CD8-positive, alpha-beta memory T cell (primary cell): ENCODE measurements at regions not wholly inside any gene's neighbourhood (a gene's known extent, or its start where the extent isn't known, plus 50 kb on each side); places are given as distances from the start of the nearest gene placed in this dataset.

Experiments
- CTCF ChIA-PET: fragments of 350-600 bp; sonication (Branson Sonifier 250); formaldehyde crosslinking; loops from one replicate; lab custom pipeline; 2021; ENCODE audit warnings: antibody characterized with exemption; lab: Charles Lee
- POLR2A ChIA-PET: fragments of 350-600 bp; sonication (Branson Sonifier 250); formaldehyde crosslinking; loops from one replicate; lab custom pipeline; 2021; ENCODE audit warnings: antibody characterized with exemption; lab: Charles Lee
- DNase-seq, 5 donors: peaks; one replicate each; pipeline versions ENCODE4 v3.0.0 to v3.0.0-alpha.2; 2020 to 2022; ENCODE audit warnings: mixed read lengths in 1 of 5
- H3K27ac ChIP-seq: one replicate; pipeline ENCODE4 v1.7.0; 2013; ENCODE audit warnings: low read depth, mild to moderate bottlenecking, low read length, moderate library complexity
- H3K27me3 ChIP-seq: 2 replicates; pipeline ENCODE4 v1.7.0; 2013; ENCODE audit warnings: low read length, mild to moderate bottlenecking; ENCODE audit not compliant: insufficient read depth, poor library complexity, severe bottlenecking
- H3K36me3 ChIP-seq: 2 replicates; pipeline ENCODE4 v1.7.0; 2013; ENCODE audit warnings: mild to moderate bottlenecking, low read length, moderate library complexity; ENCODE audit not compliant: insufficient read depth
- H3K4me1 ChIP-seq: 2 replicates; pipeline ENCODE4 v1.7.0; 2013; ENCODE audit warnings: mild to moderate bottlenecking, low read length, moderate library complexity; ENCODE audit not compliant: insufficient read depth
- H3K4me3 ChIP-seq: 2 replicates; pipeline ENCODE4 v1.7.0; 2013; ENCODE audit warnings: mild to moderate bottlenecking, low read length
- H3K9me3 ChIP-seq: 2 replicates; pipeline ENCODE4 v1.7.0; 2013; ENCODE audit warnings: mild to moderate bottlenecking, low read length
- H3K27ac Mint-ChIP-seq, 8 donors: one replicate each; pipeline ENCODE4 v1.8.0; 2020 to 2021; ENCODE audit warnings: mixed read lengths in 8 of 8, mild to moderate bottlenecking in 6 of 8, inconsistent platforms in 3 of 8, moderate library complexity in 3 of 8
- H3K27me3 Mint-ChIP-seq, 2 donors: one replicate each; pipeline ENCODE4 v1.8.0; 2020 to 2021; ENCODE audit warnings: mixed read lengths in 2 of 2, mild to moderate bottlenecking in 1 of 2, moderate library complexity in 1 of 2
- H3K36me3 Mint-ChIP-seq, 3 donors: one replicate each; pipeline ENCODE4 v1.8.0; 2020 to 2021; ENCODE audit warnings: mixed read lengths in 3 of 3, inconsistent platforms in 1 of 3, mild to moderate bottlenecking in 1 of 3
- H3K4me1 Mint-ChIP-seq, 3 donors: one replicate each; pipeline ENCODE4 v1.8.0; 2020 to 2021; ENCODE audit warnings: mixed read lengths in 3 of 3, inconsistent platforms in 1 of 3, mild to moderate bottlenecking in 1 of 3
- H3K4me3 Mint-ChIP-seq, 7 donors: one replicate each; pipeline ENCODE4 v1.8.0; 2020 to 2021; ENCODE audit warnings: mixed read lengths in 7 of 7, mild to moderate bottlenecking in 6 of 7, moderate library complexity in 4 of 7, inconsistent platforms in 2 of 7
- H3K9me3 Mint-ChIP-seq, 5 donors: one replicate each; pipeline ENCODE4 v1.8.0; 2020 to 2022; ENCODE audit warnings: mixed read lengths in 5 of 5, mild to moderate bottlenecking in 3 of 5, moderate library complexity in 2 of 5, inconsistent platforms in 1 of 5

DNA sequence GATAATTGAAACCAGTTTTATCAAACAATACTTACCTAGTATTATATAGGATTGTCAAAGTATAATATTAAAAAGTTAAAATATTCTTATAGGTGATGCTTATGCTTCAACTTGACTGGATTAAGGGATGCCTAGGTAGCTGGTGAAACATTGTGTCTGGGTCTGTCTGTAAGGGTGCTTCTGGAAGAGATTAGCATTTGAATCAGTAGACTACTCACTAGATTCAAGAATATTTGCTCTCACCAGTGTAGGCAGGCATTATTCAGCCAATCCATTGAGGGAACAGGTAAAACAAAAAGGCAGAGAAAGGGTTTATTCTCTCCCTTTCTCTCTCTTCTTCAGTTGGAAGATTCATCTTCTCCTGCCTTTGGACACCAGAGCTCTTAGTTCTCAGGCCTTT lies 486.8 kb upstream of the GOLIM4 start:
- H3K4me3 Mint-ChIP-seq, result no peak overlapping the region
- no peaks in the 10 kb centered on the region for H3K27me3 Mint-ChIP-seq
- H3K4me1 ChIP-seq, result no peaks in the 10 kb centered on the region
- CTCF ChIA-PET, result no interaction called here
- DNase-seq, result no peak
- H3K9me3 ChIP-seq, result no peaks in the 10 kb centered on the region
- no peaks in the 10 kb centered on the region for H3K27me3 ChIP-seq
- H3K9me3 Mint-ChIP-seq, result peaks cover 0 to 12% (median 1%) of the 10 kb centered on the region in 5 donors
- H3K36me3 Mint-ChIP-seq, result no peaks in the 10 kb centered on the region
- H3K27ac Mint-ChIP-seq, result no peak overlapping the region
- H3K36me3 ChIP-seq, result no peaks in the 10 kb centered on the region
- POLR2A ChIA-PET, result no interaction called here
- no peaks in the 10 kb centered on the region for H3K4me1 Mint-ChIP-seq
- H3K4me3 ChIP-seq, result no peak overlapping the region
- H3K27ac ChIP-seq, result no peak overlapping the region

DNA sequence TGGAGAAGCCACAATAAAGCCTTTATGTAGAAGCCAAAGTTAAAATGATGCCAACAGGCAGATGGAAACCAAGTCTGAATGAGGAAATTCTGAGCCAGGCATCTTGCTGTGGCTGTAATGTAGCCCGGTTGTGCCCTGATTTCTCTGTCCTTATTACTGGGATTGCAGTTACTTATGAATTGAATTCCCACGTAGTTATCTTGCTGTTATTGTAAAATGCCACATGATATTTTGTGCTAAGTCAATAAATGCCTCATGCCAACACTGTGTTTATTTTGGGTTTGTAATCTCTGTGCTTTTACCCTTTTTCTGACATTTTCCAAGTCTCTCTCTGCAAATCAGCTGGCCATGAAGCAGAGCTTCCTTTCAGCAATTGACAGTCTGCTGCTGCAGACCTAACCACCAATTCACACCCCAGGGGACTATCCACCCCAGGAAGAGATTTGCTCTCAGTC lies 486.1 kb upstream of the GOLIM4 start:
- Histone ChIP-seq H3K4me1 (no peaks in the 10 kb centered on the region), H3K27ac (no peak overlapping the region), H3K4me3 (no peak overlapping the region), H3K36me3 (no peaks in the 10 kb centered on the region), H3K9me3 (no peaks in the 10 kb centered on the region), H3K27me3 (no peaks in the 10 kb centered on the region)
- Mint-ChIP-seq H3K36me3 (no peaks in the 10 kb centered on the region), H3K27ac (no peak overlapping the region), H3K9me3 (peaks cover 0 to 15% (median 0%) of the 10 kb centered on the region in 5 donors), H3K4me3 (no peak overlapping the region), H3K4me1 (no peaks in the 10 kb centered on the region), H3K27me3 (no peaks in the 10 kb centered on the region)
- ChIA-PET CTCF (no interaction called here), POLR2A (no interaction called here)
- no peak for DNase-seq

DNA sequence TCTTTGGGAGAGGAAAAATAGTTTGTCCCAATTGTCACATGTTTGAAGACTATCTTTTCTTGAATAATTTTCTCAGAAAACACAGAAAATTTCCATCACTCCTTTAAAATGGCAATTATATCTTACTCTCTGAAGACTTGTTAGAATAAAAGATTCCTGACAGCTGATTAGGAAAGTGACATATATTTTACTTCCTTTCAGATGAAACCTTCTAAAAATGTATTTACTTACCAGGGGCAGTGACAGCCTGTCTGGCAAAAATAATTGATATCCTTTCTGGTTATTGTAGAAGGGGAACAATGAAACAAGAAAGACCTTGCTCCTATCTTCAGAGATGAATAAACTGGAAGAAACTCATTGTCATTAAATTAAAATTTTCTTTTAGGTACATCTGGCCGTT lies 483.3 kb upstream of the GOLIM4 start:
- Histone ChIP-seq H3K9me3 (no peaks in the 10 kb centered on the region), H3K36me3 (no peaks in the 10 kb centered on the region), H3K27me3 (no peaks in the 10 kb centered on the region), H3K27ac (no peak overlapping the region), H3K4me3 (no peak overlapping the region), H3K4me1 (no peaks in the 10 kb centered on the region)
- ChIA-PET CTCF (no interaction called here), POLR2A (no interaction called here)
- H3K27ac Mint-ChIP-seq, result no peak overlapping the region
- H3K36me3 Mint-ChIP-seq, result no peaks in the 10 kb centered on the region
- no peak for DNase-seq
- H3K4me1 Mint-ChIP-seq, result no peaks in the 10 kb centered on the region
- H3K4me3 Mint-ChIP-seq, result no peak overlapping the region
- peaks cover 0 to 12% (median under 1%) of the 10 kb centered on the region in 5 donors for H3K9me3 Mint-ChIP-seq
- H3K27me3 Mint-ChIP-seq, result no peaks in the 10 kb centered on the region

DNA sequence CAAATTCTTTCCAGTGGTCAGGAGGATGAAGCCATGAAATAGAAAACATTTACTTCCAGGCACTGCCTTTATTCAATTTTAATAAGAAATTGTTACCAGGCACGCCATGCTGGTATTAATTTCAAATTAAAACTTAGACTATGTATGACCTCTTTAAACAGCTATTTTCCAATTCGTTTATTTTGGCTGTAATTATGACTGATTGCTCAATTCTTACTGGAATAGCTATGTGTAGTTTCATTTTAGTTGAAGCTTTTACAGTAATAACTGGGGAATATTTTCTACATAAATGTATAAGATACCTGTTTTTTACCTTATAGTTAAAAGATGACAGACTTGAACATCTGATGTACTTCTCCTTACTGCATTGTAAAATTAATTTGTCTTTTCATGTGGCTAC lies 480.0 kb upstream of the GOLIM4 start:
- no peak for DNase-seq
- no peaks in the 10 kb centered on the region for H3K9me3 ChIP-seq
- H3K36me3 Mint-ChIP-seq, result no peaks in the 10 kb centered on the region
- H3K36me3 ChIP-seq, result no peaks in the 10 kb centered on the region
- no peaks in the 10 kb centered on the region for H3K27me3 Mint-ChIP-seq
- H3K27ac Mint-ChIP-seq, result no peak overlapping the region
- H3K27me3 ChIP-seq, result no peaks in the 10 kb centered on the region
- no peak overlapping the region for H3K4me3 Mint-ChIP-seq
- ChIA-PET CTCF (no interaction called here), POLR2A (no interaction called here)
- H3K9me3 Mint-ChIP-seq, result peaks cover 0 to 12% (median 2%) of the 10 kb centered on the region in 5 donors
- H3K4me1 Mint-ChIP-seq, result no peaks in the 10 kb centered on the region
- no peaks in the 10 kb centered on the region for H3K4me1 ChIP-seq
- H3K4me3 ChIP-seq, result no peak overlapping the region
- no peak overlapping the region for H3K27ac ChIP-seq

DNA sequence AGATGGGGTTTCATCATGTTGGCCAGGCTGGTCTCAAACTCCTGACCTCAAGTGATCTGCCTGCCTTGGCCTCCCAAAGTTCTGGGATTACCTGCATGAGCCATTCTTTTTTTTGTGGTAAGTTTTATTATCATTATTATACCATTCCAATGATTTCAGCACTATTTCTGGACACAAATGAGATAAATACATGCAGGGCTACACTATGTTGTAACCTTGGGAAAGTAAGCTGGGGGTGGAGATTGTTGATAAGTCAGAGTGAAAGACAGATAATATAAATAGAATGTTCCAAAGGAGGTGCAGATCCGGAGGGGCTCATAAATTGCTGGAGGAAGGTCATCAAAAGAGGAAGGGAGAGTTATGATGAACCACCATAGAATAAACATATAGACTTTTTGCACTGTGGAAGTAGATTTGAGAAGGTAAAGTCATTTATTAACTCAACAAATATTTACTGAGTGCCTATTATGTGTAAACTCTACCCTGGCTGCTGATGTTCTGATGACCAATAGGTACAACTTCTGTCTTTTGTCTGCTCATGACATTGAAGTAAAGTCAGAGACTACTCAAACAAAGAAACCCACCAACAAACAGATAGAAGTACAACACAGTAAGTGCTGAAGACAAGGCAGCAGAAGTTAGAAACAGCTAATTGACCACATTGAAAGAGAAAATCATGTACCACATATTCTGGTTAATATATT lies 478.9 kb upstream of the GOLIM4 start:
- H3K27ac Mint-ChIP-seq, result no peak overlapping the region
- CTCF ChIA-PET, result no interaction called here
- POLR2A ChIA-PET, result no interaction called here
- no peaks in the 10 kb centered on the region for H3K9me3 ChIP-seq
- no peaks in the 10 kb centered on the region for H3K27me3 ChIP-seq
- no peaks in the 10 kb centered on the region for H3K4me1 ChIP-seq
- peaks cover 0 to 15% (median 5%) of the 10 kb centered on the region in 5 donors for H3K9me3 Mint-ChIP-seq
- no peak overlapping the region for H3K4me3 ChIP-seq
- no peak overlapping the region for H3K27ac ChIP-seq
- no peak overlapping the region for H3K4me3 Mint-ChIP-seq
- H3K36me3 ChIP-seq, result no peaks in the 10 kb centered on the region
- no peak for DNase-seq
- no peaks in the 10 kb centered on the region for H3K4me1 Mint-ChIP-seq
- H3K27me3 Mint-ChIP-seq, result no peaks in the 10 kb centered on the region
- H3K36me3 Mint-ChIP-seq, result no peaks in the 10 kb centered on the region

DNA sequence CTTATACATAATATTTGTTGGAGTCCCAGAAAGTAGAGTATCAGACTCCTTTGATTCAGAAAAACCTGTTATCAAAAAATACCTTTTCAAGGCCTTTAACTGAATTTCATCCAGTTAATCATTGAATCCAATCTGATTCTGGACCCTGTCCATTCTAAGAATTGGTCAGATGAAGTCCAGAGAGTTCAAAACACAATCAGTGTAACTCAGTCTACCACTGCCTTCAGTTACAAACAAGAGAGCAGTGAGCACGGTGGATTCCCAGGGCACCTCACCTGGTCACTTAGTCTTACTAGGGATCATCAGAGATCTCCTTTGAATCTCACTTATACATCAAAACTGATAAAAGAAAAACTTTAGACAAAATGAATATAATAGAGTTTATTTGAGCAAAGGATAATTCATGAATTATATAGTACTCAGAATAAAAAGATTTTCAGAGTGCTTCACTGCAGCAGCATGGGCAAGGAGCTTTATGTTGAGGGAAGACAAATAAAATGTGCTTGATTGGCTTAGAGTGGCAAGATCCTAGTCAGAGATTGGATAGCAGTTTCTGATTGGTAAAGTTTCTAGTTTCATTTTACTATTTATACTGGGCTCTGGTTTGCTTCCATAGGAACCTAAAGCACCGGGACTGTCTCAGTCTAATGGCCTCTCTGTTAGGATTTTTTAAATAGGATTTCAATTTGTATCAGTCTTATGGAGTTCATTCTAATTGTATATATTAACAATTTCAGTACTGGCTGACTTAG lies 474.9 kb upstream of the GOLIM4 start:
- H3K27me3 Mint-ChIP-seq, result no peaks in the 10 kb centered on the region
- H3K4me1 ChIP-seq, result no peaks in the 10 kb centered on the region
- no peak for DNase-seq
- H3K27ac Mint-ChIP-seq, result no peak overlapping the region
- H3K27ac ChIP-seq, result no peak overlapping the region
- POLR2A ChIA-PET, result no interaction called here
- CTCF ChIA-PET, result no interaction called here
- peaks cover 2 to 7% (median 3%) of the 10 kb centered on the region in 5 donors for H3K9me3 Mint-ChIP-seq
- H3K36me3 Mint-ChIP-seq, result no peaks in the 10 kb centered on the region
- H3K27me3 ChIP-seq, result no peaks in the 10 kb centered on the region
- no peaks in the 10 kb centered on the region for H3K36me3 ChIP-seq
- H3K4me1 Mint-ChIP-seq, result no peaks in the 10 kb centered on the region
- no peak overlapping the region for H3K4me3 Mint-ChIP-seq
- H3K4me3 ChIP-seq, result no peak overlapping the region
- H3K9me3 ChIP-seq, result no peaks in the 10 kb centered on the region

DNA sequence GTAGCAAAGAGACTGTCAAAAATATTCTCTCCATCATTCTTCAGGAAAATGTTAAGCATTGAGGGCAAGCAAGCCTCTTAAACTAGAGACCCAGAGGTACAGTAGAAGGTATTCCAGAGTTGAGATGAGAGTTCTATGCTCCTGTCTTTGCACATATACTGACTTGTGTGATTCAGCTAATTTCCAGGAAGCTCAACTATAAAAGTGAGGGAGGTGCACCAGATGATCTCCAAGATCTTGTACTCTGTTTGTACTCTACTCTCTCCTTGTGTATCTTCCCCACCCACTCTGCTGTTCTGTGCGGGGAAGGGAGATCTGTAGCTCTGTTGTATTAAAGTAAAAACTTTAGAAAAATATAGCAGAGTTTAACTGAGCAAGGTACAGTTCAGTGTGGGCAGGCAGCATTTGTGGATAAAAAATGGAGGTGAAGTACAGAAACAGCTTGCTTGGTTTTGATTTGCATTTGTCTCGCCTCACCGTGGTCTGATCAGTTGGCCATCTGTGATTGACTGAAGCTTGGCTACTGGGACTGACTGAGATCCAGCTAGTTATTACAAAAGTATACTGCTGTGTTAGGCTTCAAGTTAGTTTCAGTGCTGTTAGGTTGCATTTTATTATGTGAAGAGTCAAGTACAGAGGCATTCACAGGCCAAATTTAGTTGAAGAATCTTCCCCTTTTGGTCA lies 463.1 kb upstream of the GOLIM4 start:
- H3K36me3 Mint-ChIP-seq, result no peaks in the 10 kb centered on the region
- Histone ChIP-seq H3K27ac (no peak overlapping the region), H3K27me3 (no peaks in the 10 kb centered on the region), H3K4me3 (no peak overlapping the region), H3K9me3 (no peaks in the 10 kb centered on the region), H3K36me3 (no peaks in the 10 kb centered on the region), H3K4me1 (no peaks in the 10 kb centered on the region)
- H3K4me1 Mint-ChIP-seq, result no peaks in the 10 kb centered on the region
- no peaks in the 10 kb centered on the region for H3K27me3 Mint-ChIP-seq
- no peak overlapping the region for H3K4me3 Mint-ChIP-seq
- no peak overlapping the region for H3K27ac Mint-ChIP-seq
- ChIA-PET POLR2A (no interaction called here), CTCF (no interaction called here)
- peaks cover 0 to 7% (median 2%) of the 10 kb centered on the region in 5 donors for H3K9me3 Mint-ChIP-seq
- DNase-seq, result no peak

DNA sequence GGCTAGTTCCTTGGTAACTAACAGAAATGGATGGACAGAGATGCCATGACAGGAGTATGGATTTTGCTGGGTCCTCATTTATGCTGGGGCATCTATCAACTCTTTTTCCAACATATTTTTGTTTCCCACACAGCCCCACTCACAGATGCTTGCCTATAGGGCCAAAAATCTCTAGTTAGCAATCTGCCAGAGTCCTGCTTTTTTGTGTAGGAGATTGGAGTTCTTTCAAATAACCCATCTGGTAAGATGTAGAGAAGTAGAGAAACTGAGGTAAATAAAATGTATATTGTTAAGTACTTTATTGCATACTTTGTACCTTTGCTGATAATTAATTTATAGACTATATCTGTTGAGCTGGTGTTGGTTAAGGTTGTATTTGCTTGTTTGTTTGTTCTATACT lies 456.5 kb upstream of the GOLIM4 start:
- no peak for DNase-seq
- no peaks in the 10 kb centered on the region for H3K36me3 ChIP-seq
- H3K9me3 ChIP-seq, result no peaks in the 10 kb centered on the region
- Mint-ChIP-seq H3K9me3 (peaks cover 0 to 11% (median 2%) of the 10 kb centered on the region in 5 donors), H3K27me3 (no peaks in the 10 kb centered on the region), H3K36me3 (no peaks in the 10 kb centered on the region), H3K4me3 (no peak overlapping the region), H3K4me1 (no peaks in the 10 kb centered on the region), H3K27ac (no peak overlapping the region)
- ChIA-PET CTCF (no interaction called here), POLR2A (no interaction called here)
- no peaks in the 10 kb centered on the region for H3K4me1 ChIP-seq
- no peaks in the 10 kb centered on the region for H3K27me3 ChIP-seq
- no peak overlapping the region for H3K27ac ChIP-seq
- H3K4me3 ChIP-seq, result no peak overlapping the region
